Transverse colon (tissue), 4 donors: ENCODE measurements at regions not wholly inside any gene's neighbourhood (a gene's known extent, or its start where the extent isn't known, plus 50 kb on each side); places are given as distances from the start of the nearest gene placed in this dataset.

ENCODE experiments used
- DNase-seq: peaks from one replicate; pipeline ENCODE4 v3.0.0-alpha.2; 2019
- H3K27ac ChIP-seq, 4 donors: fragments of 200-600 bp; sonication (generic); 2 replicates each; pipeline ENCODE4 v1.5.1; 2016 to 2018; ENCODE audit warnings: inconsistent platforms in 4 of 4
- H3K27me3 ChIP-seq: fragments of 200-600 bp; sonication (generic); 2 replicates; pipeline ENCODE4 v1.5.1; 2017; ENCODE audit warnings: inconsistent platforms
- H3K36me3 ChIP-seq, 4 donors: fragments of 200-600 bp; sonication (generic); 2 replicates each; pipeline ENCODE4 v1.5.1; 2017 to 2019; ENCODE audit warnings: inconsistent platforms in 4 of 4
- H3K4me1 ChIP-seq, 4 donors: fragments of 200-600 bp; sonication (generic); 2 replicates each; pipeline ENCODE4 v1.5.1; 2017 to 2020; ENCODE audit warnings: inconsistent platforms in 4 of 4
- H3K4me3 ChIP-seq, 4 donors: fragments of 200-600 bp; sonication (generic); 1 replicate in 1 of 4; 2 replicates in 3 of 4; pipeline versions ENCODE4 v1.5.1 to v1.6.1; 2017 to 2019; ENCODE audit warnings: inconsistent platforms in 4 of 4
- H3K9me3 ChIP-seq, 2 donors: fragments of 200-600 bp; sonication (generic); 2 replicates each; pipeline ENCODE4 v1.5.1; 2017 to 2019; ENCODE audit warnings: inconsistent platforms in 2 of 2
- CTCF ChIP-seq, 5 experiments: fragments of 200-600 bp in 3 of 5; fragments of 450-650 bp in 2 of 5; sonication (generic) in 3 of 5; IDR thresholded peaks; 1 replicate in 2 of 5; 2 replicates in 3 of 5; pipeline ENCODE4 v1.5.1; 2016 to 2017; ENCODE audit warnings: antibody characterized with exemption in 5 of 5, inconsistent platforms in 3 of 5, mild to moderate bottlenecking in 2 of 5, moderate library complexity in 1 of 5
- EP300 ChIP-seq: sonication (generic); formaldehyde crosslinking; IDR thresholded peaks from one replicate; pipeline ENCODE4 v1.6.1; 2017; ENCODE audit warnings: antibody characterized with exemption, low read depth
- POLR2A ChIP-seq: fragments of 450-650 bp; IDR thresholded peaks from one replicate; pipeline ENCODE4 v1.6.1; 2016; ENCODE audit warnings: antibody characterized with exemption, mild to moderate bottlenecking, moderate library complexity
- POLR2AphosphoS5 ChIP-seq, 3 donors: sonication (generic); formaldehyde crosslinking; IDR thresholded peaks; one replicate each; pipeline ENCODE4 v1.6.1; 2016; ENCODE audit warnings: antibody characterized with exemption in 3 of 3
- WGBS, 2 donors: methylation state at CpG; one replicate each; pipeline ENCODE4 v1.1.5; 2018; ENCODE audit warnings: low coverage in 1 of 2; 5-methylcytosine and 5-hydroxymethylcytosine counted together
- in situ Hi-C, 4 donors: fragments of 200-750 bp; cut with MboI; loops; one replicate each; pipeline versions ENCODE4 v1.15.0 to v1.15.1; 2017; ENCODE audit warnings: low sequenced_read_pairs in 3 of 4, low pct_ligation_motif_present in 1 of 4, low pct_unique_long_range_greater_than_20kb in 1 of 4
- intact Hi-C: fragments of 100-400 bp; cut with DNase I; formaldehyde crosslinking; loops from one replicate; pipeline ENCODE4 v1.15.1; 2023; ENCODE audit warnings: low total_unique reads

- Histone ChIP-seq H3K9me3 (no peaks in the 10 kb centered on the region), H3K4me3 (no peak overlapping the region), H3K4me1 (no peaks in the 10 kb centered on the region), H3K36me3 (no peaks in the 10 kb centered on the region), H3K27me3 (no peaks in the 10 kb centered on the region), H3K27ac (no peak overlapping the region)
- intact Hi-C loops (no loop called here), in situ Hi-C loops (loop anchor here in 2 of 4 donors (10.0 to 25.0 kb wide), 3 partner anchors 648 to 1448 kb away; partner anchors contain the start of gene FOXG1 (in 1 of the 2))
- TF ChIP-seq POLR2AphosphoS5 (IDR thresholded peaks at IDR 0.05) (no peak), CTCF (IDR thresholded peaks at IDR 0.05) (no peak)
- WGBS, 2 donors: 73 to 82% methylated on average over 3 to 4 of the region's 4 CpGs
- no peak for DNase-seq
These were observed 283.0 kb upstream of the PRKD1 start for GRCh38 chr14:30210630-30211029.

- Histone ChIP-seq H3K9me3 (no peaks in the 10 kb centered on the region), H3K36me3 (no peaks in the 10 kb centered on the region), H3K27me3 (no peaks in the 10 kb centered on the region), H3K4me1 (no peaks in the 10 kb centered on the region), H3K27ac (no peak overlapping the region), H3K4me3 (no peak overlapping the region)
- intact Hi-C loops: no loop called here
- DNase-seq: no peak
- in situ Hi-C loops: loop anchor here in 2 of 4 donors (10.0 to 25.0 kb wide), 3 partner anchors 649 to 1449 kb away; partner anchors contain the start of gene FOXG1 (in 1 of the 2)
- no peak for TF ChIP-seq POLR2A
- no peak for TF ChIP-seq POLR2AphosphoS5 (IDR thresholded peaks at IDR 0.05)
- no peak for TF ChIP-seq EP300
- no peak for TF ChIP-seq CTCF (IDR thresholded peaks at IDR 0.05)
These were observed 283.7 kb upstream of the PRKD1 start for GRCh38 chr14:30211326-30211725.

DNA sequence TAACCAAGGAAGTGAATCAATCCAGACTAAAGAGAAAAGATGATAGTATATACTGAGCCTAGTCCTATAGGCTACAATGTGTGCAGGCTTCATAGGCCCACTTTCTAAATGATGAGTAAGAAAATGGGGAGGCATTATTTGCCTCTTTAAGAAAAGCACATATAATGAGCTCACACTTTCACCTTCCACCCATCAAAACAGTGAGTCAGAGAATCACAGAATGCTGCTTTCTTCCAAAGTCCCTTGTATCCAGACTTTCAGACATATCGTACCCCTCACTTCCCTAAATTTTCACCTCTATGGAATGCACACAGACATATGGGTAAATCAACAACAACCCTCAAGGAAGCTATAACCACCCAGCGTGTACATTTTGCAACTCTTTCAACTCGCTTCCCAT lies 286.4 kb upstream of the PRKD1 start:
- no peaks in the 10 kb centered on the region for H3K36me3 ChIP-seq
- no peak for DNase-seq
- intact Hi-C loops (no loop called here), in situ Hi-C loops (loop anchor here in 2 of 4 donors (10.0 to 25.0 kb wide), 3 partner anchors 652 to 1452 kb away; partner anchors contain the start of gene FOXG1 (in 1 of the 2))
- no peaks in the 10 kb centered on the region for H3K4me1 ChIP-seq
- TF ChIP-seq CTCF (IDR thresholded peaks at IDR 0.05): no peak
- TF ChIP-seq POLR2AphosphoS5 (IDR thresholded peaks at IDR 0.05): no peak
- no peak overlapping the region for H3K27ac ChIP-seq
- no peak overlapping the region for H3K4me3 ChIP-seq
- WGBS, 2 donors: 57 to 69% methylated on average over 3 of the region's 3 CpGs
- no peaks in the 10 kb centered on the region for H3K27me3 ChIP-seq
- no peaks in the 10 kb centered on the region for H3K9me3 ChIP-seq

DNA sequence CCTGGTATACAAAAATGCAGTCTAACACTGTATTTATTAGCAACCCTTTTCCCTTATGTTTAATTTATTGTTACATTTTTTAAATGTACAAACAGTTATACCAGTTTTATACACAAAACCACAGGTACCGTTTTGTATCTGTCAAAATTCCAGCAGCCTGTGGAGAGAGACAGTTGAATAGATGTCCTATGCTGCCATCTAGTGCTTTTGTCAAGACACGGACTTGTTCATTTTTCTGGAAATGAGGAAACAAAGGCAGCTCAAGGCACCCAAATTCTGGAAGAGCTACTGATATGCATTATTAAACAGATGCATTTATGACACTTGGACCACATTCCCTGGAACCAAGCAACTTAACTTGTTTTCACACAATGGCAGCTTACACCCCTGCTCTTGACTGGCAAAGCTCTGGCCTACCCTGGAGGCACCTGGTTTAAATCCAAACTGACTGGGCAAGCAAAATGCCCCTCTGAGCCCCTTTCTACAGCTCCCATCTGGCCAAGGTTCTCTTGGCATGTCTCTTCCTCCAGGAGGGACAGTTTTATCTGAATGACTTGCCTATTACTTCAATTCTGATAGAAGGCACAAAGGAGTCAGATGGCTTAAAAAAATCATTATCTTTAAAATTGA lies 286.9 kb upstream of the PRKD1 start:
- intact Hi-C loops: no loop called here
- Histone ChIP-seq H3K4me1 (no peaks in the 10 kb centered on the region), H3K27me3 (no peaks in the 10 kb centered on the region), H3K4me3 (no peak overlapping the region), H3K36me3 (no peaks in the 10 kb centered on the region), H3K27ac (no peak overlapping the region), H3K9me3 (no peaks in the 10 kb centered on the region)
- no peak for DNase-seq
- TF ChIP-seq POLR2A: no peak
- peak; percentile 37 to 47 (median 42) for TF ChIP-seq CTCF (IDR thresholded peaks at IDR 0.05)
- in situ Hi-C loops: loop anchor here in 2 of 4 donors (10.0 to 25.0 kb wide), 3 partner anchors 652 to 1452 kb away; partner anchors contain the start of gene FOXG1 (in 1 of the 2)
- WGBS, 2 donors: 0 to 2% methylated on average over 2 of the region's 2 CpGs
